ENCODE measurements at regions not wholly inside any gene's neighbourhood (a gene's known extent, or its start where the extent isn't known, plus 50 kb on each side); places are given as distances from the start of the nearest gene placed in this dataset.

DNA sequence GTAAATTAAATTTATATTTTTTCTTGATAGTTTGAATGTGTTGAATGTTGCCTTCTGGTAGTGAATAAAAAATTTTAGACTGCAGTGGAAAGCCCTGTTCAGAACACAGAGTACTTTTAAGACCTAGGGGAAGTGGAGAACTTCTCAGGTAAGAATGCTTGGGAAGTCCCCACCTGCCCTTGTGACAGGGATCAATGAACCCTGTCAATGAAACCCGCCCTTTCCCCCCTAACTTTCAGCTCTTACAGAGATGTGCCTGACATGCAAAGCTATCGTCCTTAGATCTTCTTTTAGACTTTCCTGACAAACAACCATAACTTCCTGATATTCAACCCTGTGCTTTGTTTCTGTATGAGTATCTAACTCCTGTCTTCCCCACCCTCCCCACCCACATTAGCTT is 562.7 kb downstream of the TLE4 start:
- Histone ChIP-seq H3K4me2 (ENCODE audit: low read depth, low read length, poor library complexity, severe bottlenecking) (no peak overlapping the region), H3K4me1 (ENCODE audit: insufficient read depth, low read length, poor library complexity, severe bottlenecking) (no peaks in the 10 kb centered on the region), H3F3A (ENCODE audit: low read depth) (no peaks in the 10 kb centered on the region), H3K9me3 (ENCODE audit: insufficient read depth, low read depth, low read length) (no peaks in the 10 kb centered on the region), H3K27me3 (ENCODE audit: insufficient read depth, low read length, poor library complexity, severe bottlenecking) (no peaks in the 10 kb centered on the region), H3K79me2 (ENCODE audit: insufficient read depth, low read length) (no peaks in the 10 kb centered on the region), H3K4me3 (ENCODE audit: low read length, poor library complexity, severe bottlenecking) (no peak overlapping the region), H2AFZ (ENCODE audit: low read length) (no peak overlapping the region), H4K20me1 (ENCODE audit: insufficient read depth, low read length, poor library complexity, severe bottlenecking) (no peaks in the 10 kb centered on the region), H3K9me2 (replicated peaks; ENCODE audit: low read depth, low read length) (no peaks in the 10 kb centered on the region), H3K9ac (ENCODE audit: low read depth, low read length, poor library complexity, severe bottlenecking) (no peak overlapping the region), H3K36me3 (ENCODE audit: insufficient read depth, low read length) (no peaks in the 10 kb centered on the region)
- TF ChIP-seq, protein P1, sequence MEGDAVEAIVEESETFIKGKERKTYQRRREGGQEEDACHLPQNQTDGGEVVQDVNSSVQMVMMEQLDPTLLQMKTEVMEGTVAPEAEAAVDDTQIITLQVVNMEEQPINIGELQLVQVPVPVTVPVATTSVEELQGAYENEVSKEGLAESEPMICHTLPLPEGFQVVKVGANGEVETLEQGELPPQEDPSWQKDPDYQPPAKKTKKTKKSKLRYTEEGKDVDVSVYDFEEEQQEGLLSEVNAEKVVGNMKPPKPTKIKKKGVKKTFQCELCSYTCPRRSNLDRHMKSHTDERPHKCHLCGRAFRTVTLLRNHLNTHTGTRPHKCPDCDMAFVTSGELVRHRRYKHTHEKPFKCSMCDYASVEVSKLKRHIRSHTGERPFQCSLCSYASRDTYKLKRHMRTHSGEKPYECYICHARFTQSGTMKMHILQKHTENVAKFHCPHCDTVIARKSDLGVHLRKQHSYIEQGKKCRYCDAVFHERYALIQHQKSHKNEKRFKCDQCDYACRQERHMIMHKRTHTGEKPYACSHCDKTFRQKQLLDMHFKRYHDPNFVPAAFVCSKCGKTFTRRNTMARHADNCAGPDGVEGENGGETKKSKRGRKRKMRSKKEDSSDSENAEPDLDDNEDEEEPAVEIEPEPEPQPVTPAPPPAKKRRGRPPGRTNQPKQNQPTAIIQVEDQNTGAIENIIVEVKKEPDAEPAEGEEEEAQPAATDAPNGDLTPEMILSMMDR (conservative IDR thresholded peaks at IDR 0.05; ENCODE audit: low read length): no peak
- no peak for TF ChIP-seq EZH2phosphoT487 (IDR thresholded peaks at IDR 0.05; ENCODE audit: borderline replicate concordance)

DNA sequence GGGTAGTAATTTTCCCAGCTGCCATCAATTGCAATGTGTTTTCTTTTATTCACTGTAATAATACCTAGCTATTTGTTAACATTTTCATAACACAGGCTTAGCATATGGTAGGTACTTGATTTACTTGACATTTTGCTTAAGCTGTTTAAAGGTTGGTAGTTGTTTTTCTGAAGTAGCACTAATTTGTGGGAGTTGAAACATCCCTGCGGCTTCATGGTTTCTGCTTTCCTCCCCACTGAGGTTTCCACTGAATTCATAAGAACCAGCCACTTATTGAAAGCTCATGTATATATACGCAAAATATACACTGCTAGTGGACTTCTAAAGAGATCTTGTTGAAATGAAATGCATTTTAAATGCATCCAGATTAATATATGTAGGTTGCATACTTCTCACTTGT is 559.9 kb downstream of the TLE4 start:
- Histone ChIP-seq H4K20me1 (ENCODE audit: insufficient read depth, low read length, poor library complexity, severe bottlenecking) (no peaks in the 10 kb centered on the region), H3K9me2 (replicated peaks; ENCODE audit: low read depth, low read length) (no peaks in the 10 kb centered on the region), H3F3A (ENCODE audit: low read depth) (no peaks in the 10 kb centered on the region), H3K27me3 (ENCODE audit: insufficient read depth, low read length, poor library complexity, severe bottlenecking) (no peaks in the 10 kb centered on the region), H3K9ac (ENCODE audit: low read depth, low read length, poor library complexity, severe bottlenecking) (no peak overlapping the region), H3K4me3 (ENCODE audit: low read length, poor library complexity, severe bottlenecking) (no peak overlapping the region), H3K9me3 (ENCODE audit: insufficient read depth, low read depth, low read length) (no peaks in the 10 kb centered on the region), H2AFZ (ENCODE audit: low read length) (no peak overlapping the region), H3K4me2 (ENCODE audit: low read depth, low read length, poor library complexity, severe bottlenecking) (no peak overlapping the region), H3K79me2 (ENCODE audit: insufficient read depth, low read length) (no peaks in the 10 kb centered on the region), H3K4me1 (ENCODE audit: insufficient read depth, low read length, poor library complexity, severe bottlenecking) (no peaks in the 10 kb centered on the region), H3K36me3 (ENCODE audit: insufficient read depth, low read length) (no peaks in the 10 kb centered on the region)
- TF ChIP-seq, protein P1 (conservative IDR thresholded peaks at IDR 0.05; ENCODE audit: low read length): no peak
- TF ChIP-seq EZH2phosphoT487 (IDR thresholded peaks at IDR 0.05; ENCODE audit: borderline replicate concordance): no peak

DNA sequence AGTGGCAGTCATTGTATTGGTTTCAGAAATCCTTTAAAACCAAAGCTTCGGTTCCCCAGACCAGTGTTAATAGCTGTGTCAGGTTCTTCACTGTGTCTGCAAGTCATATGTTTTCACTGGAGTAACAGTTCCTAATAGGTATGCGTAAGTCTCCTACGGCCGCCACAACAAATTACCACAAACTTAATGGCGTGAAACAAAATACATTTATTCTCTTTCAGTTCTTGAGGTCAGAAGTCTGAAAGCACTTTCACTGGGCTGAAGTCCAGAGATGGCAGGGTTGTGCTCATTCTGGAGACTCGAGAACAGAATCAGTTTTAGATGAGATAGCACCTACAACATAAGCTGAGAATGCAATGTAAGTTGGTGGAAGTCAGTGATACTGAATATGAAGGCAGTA is 556.2 kb downstream of the TLE4 start:
- Histone ChIP-seq H3K9me2 (replicated peaks; ENCODE audit: low read depth, low read length) (no peaks in the 10 kb centered on the region), H3K9ac (ENCODE audit: low read depth, low read length, poor library complexity, severe bottlenecking) (no peak overlapping the region), H4K20me1 (ENCODE audit: insufficient read depth, low read length, poor library complexity, severe bottlenecking) (no peaks in the 10 kb centered on the region), H3K36me3 (ENCODE audit: insufficient read depth, low read length) (no peaks in the 10 kb centered on the region), H3K27me3 (ENCODE audit: insufficient read depth, low read length, poor library complexity, severe bottlenecking) (no peaks in the 10 kb centered on the region), H3K79me2 (ENCODE audit: insufficient read depth, low read length) (no peaks in the 10 kb centered on the region), H3K4me1 (ENCODE audit: insufficient read depth, low read length, poor library complexity, severe bottlenecking) (no peaks in the 10 kb centered on the region), H2AFZ (ENCODE audit: low read length) (no peak overlapping the region), H3K4me3 (ENCODE audit: low read length, poor library complexity, severe bottlenecking) (no peak overlapping the region), H3K9me3 (ENCODE audit: insufficient read depth, low read depth, low read length) (no peaks in the 10 kb centered on the region), H3F3A (ENCODE audit: low read depth) (no peaks in the 10 kb centered on the region), H3K4me2 (ENCODE audit: low read depth, low read length, poor library complexity, severe bottlenecking) (no peak overlapping the region)
- TF ChIP-seq EZH2phosphoT487 (IDR thresholded peaks at IDR 0.05; ENCODE audit: borderline replicate concordance): no peak
- TF ChIP-seq, protein P1 (conservative IDR thresholded peaks at IDR 0.05; ENCODE audit: low read length): no peak

Measured in Loucy (cell line).